Mammary epithelial cell (primary cell): ENCODE measurements at regions not wholly inside any gene's neighbourhood (a gene's known extent, or its start where the extent isn't known, plus 50 kb on each side); places are given as distances from the start of the nearest gene placed in this dataset.

Experiments
- EZH2 ChIP-seq: IDR thresholded peaks from 2 replicates; pipeline ENCODE4 v1.6.1; 2012; ENCODE audit warnings: low read length, inconsistent platforms, borderline replicate concordance
- TF ChIP-seq, protein P1 (sequence below), 2 donors: IDR thresholded peaks in 1 of 2; conservative IDR thresholded peaks in 1 of 2; 2 replicates each; pipeline ENCODE4 v1.5.1; 2011 to 2012; ENCODE audit warnings: inconsistent platforms in 2 of 2, low read length in 2 of 2, mild to moderate bottlenecking in 2 of 2, control low read depth in 1 of 2, low read depth in 1 of 2; ENCODE audit not compliant: insufficient read depth in 1 of 2; ENCODE audit errors: extremely low read depth in 1 of 2

DNA sequence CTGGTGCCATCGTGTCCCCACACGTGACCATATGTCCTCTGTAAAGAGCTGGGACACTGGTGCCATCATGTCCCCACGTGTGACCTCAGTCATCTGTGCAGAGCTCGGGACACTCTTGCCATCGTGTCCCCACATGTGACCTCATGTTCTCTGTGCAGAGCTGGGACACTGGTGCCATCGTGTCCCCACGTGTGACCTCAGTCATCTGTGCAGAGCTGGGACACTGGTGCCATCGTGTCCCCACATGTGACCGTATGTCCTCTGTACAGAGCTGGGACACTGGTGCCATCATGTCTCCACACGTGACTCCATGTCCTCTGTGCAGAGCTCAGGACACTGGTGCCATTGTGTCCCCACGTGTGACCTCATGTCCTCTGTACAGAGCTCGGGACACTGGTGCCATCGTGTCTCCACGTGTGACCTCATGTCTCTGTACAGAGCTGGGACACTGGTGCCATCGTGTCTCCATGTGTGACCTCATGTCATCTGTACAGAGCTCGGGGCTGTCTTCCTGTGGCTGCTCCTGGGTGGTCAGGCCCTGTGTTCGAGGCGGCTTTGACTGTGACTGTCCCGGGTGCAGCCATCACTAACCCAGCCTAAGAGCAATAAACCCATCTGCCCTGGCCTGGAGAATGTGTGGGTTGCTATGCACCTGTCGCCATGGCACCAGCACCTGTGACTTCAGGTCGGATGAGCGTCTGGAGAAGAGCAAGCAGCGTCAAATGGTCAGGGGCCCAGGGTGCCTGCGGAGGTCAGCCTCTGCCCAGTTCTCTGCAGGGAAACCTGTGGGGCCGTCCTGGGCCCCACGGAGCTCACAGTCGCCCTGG is 334.4 kb downstream of the ADGRD1 start:
- TF ChIP-seq, protein P1, sequence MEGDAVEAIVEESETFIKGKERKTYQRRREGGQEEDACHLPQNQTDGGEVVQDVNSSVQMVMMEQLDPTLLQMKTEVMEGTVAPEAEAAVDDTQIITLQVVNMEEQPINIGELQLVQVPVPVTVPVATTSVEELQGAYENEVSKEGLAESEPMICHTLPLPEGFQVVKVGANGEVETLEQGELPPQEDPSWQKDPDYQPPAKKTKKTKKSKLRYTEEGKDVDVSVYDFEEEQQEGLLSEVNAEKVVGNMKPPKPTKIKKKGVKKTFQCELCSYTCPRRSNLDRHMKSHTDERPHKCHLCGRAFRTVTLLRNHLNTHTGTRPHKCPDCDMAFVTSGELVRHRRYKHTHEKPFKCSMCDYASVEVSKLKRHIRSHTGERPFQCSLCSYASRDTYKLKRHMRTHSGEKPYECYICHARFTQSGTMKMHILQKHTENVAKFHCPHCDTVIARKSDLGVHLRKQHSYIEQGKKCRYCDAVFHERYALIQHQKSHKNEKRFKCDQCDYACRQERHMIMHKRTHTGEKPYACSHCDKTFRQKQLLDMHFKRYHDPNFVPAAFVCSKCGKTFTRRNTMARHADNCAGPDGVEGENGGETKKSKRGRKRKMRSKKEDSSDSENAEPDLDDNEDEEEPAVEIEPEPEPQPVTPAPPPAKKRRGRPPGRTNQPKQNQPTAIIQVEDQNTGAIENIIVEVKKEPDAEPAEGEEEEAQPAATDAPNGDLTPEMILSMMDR (conservative IDR thresholded peaks at IDR 0.05 in 1 of 2, IDR thresholded peaks at IDR 0.05 in 1 of 2; ENCODE audit: extremely low read depth in 1 of 2, insufficient read depth in 1 of 2, low read depth in 1 of 2, low read length in 2 of 2) = no peak
- no peak for TF ChIP-seq EZH2
